Dermis microvascular lymphatic vessel endothelial cell (primary cell): ENCODE measurements at regions not wholly inside any gene's neighbourhood (a gene's known extent, or its start where the extent isn't known, plus 50 kb on each side); places are given as distances from the start of the nearest gene placed in this dataset.

Experiments used
- DNase-seq, 2 donors: peaks; one replicate each; pipeline versions ENCODE4 v3.0.0 to v3.0.0-alpha.2; 2010; ENCODE audit warnings: low read depth in 2 of 2

GRCh38 chr7:98464558-98464940 lies 63.7 kb upstream of the BAIAP2L1 start:
- DNase-seq: no peak

GRCh38 chr7:98463837-98464557 lies 63.1 kb upstream of the BAIAP2L1 start:
- DNase-seq: no peak

GRCh38 chr7:98462911-98463633 lies 62.2 kb upstream of the BAIAP2L1 start:
- no peak for DNase-seq

GRCh38 chr7:98460902-98461301 lies 60.0 kb upstream of the BAIAP2L1 start:
- DNase-seq: no peak

- DNase-seq: no peak
Measured at GRCh38 chr7:98459529-98459928, 58.6 kb upstream of the BAIAP2L1 start.

GRCh38 chr7:98458090-98458875 lies 57.4 kb upstream of the BAIAP2L1 start:
- DNase-seq: no peak

GRCh38 chr7:98456866-98457265 lies 56.0 kb upstream of the BAIAP2L1 start:
- DNase-seq: no peak

- DNase-seq: no peak
Measured at GRCh38 chr7:98452791-98453190, 51.9 kb upstream of the BAIAP2L1 start.
